SW480 (cell line): ENCODE measurements at regions not wholly inside any gene's neighbourhood (a gene's known extent, or its start where the extent isn't known, plus 50 kb on each side); places are given as distances from the start of the nearest gene placed in this dataset.

ENCODE experiments used
- DNase-seq: peaks from one replicate; pipeline ENCODE4 v3.0.0-alpha.2; 2016; ENCODE audit warnings: low spot score

GRCh38 chr13:34312578-34312977 lies 494.6 kb downstream of the RFC3 start:
- no peak for DNase-seq

DNA sequence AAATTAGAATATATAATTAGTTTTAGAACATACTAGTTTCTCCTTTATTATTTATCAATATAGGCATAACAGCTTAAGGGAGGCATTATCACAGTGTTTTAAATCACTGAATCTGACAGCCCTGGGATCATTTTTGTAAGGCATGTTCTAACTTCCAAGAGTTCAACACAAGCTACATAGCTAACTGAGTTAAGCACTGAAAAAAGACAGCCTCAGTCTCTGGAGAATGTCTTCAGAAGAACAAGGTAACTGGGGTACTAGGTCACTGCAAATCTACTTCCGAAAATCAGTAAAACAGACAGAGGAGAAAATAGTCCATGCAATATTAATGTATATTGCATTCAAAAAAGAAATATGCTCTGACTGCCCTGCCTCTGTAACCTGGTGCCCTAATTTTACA lies 502.1 kb downstream of the RFC3 start:
- no peak for DNase-seq

DNA sequence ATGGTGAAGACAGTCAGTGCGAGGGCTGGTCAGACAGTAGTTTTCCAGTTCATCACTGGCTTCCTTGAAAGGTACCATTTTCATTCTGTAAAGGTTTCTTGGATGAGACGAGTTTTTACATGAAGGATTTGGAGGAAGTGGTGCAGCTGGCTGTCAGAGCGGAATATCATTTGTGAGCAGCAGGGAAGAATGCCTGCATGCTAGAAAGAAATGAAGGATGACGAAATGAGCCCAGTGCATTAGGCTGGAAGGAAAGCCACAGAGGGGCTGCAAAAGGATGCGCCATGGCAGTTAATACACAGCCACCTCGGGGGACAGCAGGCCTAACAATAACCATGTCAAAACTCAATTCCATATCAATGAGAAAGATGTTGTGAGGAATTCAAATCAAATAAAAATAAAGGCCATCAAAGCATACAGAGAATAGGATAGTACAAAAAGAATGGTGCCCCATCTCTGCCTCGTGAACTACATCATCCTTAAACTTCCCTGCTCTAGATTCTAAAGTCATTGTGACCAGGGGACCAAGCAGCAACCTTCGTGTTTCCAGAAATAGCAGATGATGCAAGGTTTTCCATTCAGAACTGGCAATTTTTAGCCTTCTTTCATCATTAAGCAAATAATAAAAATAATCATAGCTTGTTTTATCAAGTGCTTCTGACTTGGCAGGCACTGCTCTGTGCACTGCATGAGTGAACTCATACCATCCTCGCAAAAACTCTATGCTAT lies 504.2 kb downstream of the RFC3 start:
- DNase-seq, result no peak

DNA sequence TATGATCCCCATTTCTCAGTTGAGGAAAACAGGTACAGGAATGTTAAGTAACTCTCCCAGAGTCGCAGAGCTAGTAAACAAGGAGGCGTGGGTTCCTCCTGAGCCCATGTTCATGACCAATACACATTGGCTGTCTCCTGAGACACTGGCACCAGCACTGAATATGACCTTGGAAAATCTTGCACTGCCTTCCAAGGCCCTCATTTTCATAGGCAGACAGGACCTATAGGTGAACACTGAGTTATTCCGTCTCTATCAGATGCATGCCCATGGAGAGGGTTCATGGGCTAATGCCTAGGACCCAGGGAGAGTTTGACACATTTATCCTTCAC lies 504.8 kb downstream of the RFC3 start:
- DNase-seq, result no peak

GRCh38 chr13:34335014-34336007 lies 517.4 kb downstream of the RFC3 start:
- DNase-seq, result no peak

DNA sequence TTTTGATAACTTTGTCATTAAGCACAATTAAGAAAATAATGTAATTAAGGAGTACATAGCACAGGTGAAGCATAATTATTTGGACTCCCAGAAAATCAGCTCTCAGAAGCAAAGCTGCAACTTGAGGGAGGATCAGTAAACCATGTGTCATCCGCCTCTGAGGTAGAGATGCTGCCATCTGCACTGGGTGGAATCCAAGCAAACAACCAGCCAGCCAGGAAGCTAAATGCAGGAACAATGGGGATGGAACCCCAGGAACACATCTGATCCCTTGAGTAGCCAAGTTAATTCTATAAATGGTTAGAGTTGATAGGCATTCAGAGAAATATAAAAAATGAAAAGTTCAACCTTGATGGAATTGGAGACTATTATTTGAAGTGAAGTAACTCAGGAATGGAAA lies 520.2 kb downstream of the RFC3 start:
- no peak for DNase-seq

DNA sequence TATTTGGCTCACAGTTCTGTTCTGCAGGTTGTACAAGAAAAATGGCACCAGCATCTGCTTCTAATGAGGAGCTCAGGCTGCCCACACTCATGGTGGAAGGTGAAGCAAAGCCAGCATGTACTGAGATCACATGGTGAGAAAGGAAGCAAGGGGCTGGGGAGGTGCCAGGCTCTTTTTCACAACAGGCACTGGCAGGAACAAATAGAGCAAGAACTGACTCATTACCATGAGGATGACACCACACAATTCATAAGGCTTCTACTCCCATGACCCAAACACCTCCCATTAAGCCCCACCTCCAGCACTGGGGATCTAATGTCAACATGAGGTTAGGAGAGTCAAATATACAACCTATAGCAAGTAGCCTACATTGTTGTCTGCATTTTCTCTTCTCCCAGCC lies 522.6 kb downstream of the RFC3 start:
- peak; percentile 6 for DNase-seq

DNA sequence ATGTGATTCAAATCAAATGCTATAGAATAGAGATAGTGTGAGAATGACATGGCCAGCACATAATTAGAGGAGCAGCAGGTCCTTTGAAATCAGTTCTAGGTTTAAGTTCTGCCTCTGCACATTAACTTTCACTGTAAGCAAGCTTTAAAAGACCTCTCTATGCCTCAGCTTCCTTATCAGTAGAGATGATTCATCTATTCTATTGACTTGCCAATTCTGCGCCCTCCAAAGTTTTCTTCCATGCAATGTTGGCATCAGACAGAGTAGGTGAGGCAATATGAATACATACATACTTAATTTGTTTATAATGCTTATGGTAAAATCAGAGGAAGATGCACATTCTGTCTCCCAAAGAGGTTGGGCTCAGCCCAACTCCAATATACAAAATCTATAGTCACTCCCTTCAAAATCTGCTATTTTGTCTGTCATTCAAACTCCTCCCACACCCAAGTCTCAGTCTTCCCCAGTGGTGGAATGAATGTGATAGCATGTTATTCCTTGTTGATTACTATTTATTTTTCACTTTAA lies 525.5 kb downstream of the RFC3 start:
- DNase-seq, result no peak

GRCh38 chr13:34344816-34345215 lies 526.9 kb downstream of the RFC3 start:
- no peak for DNase-seq

DNA sequence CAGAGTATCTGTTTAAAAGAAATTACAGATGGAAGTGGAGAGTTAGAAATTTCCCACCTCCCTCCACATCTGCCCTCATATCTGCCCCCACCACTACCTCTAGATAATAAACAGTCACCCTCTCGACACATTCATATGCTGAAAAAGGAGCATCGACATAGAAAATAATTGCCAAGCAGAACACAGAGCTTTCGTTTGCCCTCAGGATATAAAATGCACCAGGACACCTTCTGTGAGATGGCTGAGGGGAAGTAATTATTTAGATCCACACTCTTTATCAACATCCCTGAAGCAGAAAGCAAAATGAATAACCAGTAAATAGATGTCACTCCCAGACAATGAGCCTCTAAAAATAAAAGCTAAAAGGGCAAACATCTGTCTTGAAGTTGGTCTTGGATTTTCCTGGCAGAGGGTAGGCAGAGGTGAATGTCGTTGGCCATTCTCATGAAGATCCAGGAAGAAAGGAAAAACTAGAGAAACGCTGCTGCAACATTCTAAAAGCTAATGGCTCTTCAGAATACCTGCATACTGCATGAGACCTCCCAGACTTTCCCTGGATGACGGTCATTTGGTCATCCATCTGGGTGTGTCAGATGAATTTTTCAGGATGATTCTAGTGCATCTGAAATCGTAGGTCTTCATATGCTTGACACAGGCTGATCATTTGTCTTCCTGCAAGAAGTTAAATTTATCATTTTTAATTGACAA lies 527.5 kb downstream of the RFC3 start:
- no peak for DNase-seq

DNA sequence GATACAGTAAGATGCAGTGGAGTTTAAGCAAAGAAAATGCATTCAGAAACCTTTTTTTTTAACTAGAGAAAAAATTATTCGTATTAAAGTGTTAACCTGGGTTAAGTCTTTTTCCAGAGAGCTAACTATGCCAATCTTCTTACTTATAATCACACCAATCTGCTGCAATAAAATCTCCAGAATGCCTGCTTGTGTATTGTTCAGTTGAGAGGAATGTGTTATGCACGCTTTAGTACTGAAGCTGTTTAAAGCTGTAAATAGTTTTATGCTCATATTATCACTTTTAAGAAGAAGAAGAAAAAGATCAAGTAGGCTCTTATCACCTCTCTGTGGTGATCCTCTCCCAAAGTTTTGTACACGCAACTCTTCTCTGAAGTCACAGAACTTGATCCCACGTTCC lies 528.7 kb downstream of the RFC3 start:
- DNase-seq, result no peak

DNA sequence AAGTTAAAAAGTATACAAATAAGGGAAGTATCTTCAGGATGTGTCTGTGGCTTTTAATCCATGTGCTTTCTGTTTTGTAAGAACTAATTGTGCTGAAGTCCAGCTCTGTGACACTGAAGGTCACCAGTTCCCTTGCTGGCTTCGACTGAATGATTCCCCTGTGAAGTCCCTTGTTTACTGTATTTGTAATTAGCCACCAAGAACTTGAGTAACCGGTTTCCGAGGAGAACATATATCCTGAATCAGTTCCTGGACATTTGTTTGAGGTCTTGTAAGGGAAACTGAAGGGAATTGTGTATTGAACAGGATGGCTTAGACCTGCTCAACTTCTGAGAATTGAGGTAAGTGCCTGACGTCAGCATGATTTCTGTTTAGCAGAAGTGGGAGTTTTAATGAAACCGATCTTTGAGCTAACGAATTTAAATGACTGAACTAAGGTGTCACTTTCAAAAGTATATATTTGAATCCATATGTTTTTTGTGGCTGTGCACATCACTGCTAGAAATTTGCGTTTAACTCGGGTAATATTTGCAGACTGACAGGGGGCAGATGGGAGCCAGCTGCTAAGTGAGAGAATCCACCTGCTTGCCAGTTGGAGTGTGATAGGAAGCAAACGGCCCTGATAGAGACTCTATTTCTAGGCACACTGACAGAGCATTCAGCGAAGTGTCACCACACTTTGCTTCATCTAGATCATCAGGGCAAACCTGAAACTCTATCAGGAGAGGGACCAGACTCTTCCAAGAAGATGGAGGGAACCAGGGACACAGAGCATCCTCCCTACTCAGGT lies 530.0 kb downstream of the RFC3 start:
- no peak for DNase-seq

DNA sequence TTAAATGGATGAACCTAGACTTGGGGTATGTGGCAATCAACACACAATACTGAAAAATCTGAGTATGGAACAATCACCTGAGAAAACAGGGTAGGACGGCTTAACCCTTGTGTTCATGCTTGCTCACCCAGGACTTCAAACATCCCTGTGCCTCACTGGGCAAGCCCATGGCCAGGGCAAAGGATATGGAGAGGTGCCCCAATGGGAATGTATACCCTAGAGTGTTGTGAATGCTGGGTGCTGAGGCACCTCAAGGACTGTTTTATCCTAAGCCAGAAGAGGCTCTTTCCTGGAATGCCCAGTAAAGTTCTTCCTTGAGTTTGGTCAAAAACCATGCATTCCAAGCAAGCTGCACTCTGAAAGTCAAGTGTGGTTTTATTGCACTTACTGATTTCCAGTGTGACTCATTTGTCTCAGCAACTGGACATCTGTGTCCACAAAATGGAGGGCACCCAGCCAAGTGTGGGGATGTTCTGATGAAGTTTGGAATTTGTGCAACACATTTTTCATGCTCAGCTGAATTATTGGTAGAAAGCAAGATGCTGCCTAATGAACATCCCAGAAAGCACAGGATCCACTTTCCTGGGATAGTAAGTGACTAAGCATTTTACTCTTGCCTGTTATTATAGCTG lies 531.3 kb downstream of the RFC3 start:
- no peak for DNase-seq

GRCh38 chr13:34350671-34351070 lies 532.7 kb downstream of the RFC3 start:
- DNase-seq, result no peak

GRCh38 chr13:34351134-34351533 lies 533.2 kb downstream of the RFC3 start:
- no peak for DNase-seq

DNA sequence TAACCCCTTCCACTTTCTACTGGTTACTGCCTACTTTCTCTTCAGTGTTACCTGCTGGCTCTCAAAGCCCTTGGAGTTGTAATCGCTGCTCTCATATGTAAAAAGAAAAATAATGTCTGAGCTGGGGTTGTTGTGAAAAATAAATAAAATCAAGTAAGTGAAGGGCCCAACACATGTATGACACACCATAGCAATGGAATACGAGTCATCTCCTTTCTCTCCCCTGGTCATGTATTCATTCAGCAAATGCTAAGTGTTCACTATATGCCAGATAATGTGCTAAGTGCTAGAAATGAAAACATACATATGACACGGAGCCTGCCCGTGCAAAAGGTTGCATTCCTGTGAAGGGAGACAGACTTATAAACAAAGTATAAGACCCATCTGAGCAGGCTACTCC lies 535.0 kb downstream of the RFC3 start:
- no peak for DNase-seq

DNA sequence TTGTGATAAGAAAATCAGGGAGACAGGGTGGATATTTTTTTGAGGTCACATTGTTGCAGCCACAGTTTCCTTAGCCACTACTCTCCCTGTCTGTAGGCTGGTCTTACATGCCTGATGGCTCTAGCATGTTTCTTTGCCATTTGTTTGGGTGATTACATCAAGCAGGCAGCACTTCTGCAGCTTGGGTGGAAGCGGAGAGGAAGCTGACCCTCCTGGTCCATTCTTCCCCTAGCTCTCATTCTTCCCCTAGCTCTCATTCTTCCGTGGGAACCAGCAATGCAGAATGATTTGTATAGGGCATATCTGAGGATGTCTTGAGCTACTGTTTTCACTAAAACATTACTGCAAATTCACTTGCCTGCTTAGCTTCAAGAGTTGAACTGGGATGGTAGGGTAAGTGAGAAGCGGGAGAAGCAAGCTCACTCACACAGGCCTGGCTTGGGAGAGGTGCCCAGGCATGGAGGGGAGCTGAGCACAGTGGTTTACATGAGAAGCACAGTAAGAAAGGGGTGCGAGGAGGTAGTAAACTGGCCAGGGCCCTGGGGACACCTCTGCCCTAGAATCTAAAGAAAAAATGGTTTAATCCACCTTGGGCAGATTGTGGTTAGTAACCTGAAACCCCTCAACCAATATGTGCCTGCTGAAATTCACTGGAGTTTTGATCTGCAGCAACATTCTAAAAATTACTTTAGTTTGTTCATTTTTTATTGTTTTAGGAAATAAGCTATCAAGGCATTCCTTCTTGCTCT lies 538.9 kb downstream of the RFC3 start:
- DNase-seq, result no peak

DNA sequence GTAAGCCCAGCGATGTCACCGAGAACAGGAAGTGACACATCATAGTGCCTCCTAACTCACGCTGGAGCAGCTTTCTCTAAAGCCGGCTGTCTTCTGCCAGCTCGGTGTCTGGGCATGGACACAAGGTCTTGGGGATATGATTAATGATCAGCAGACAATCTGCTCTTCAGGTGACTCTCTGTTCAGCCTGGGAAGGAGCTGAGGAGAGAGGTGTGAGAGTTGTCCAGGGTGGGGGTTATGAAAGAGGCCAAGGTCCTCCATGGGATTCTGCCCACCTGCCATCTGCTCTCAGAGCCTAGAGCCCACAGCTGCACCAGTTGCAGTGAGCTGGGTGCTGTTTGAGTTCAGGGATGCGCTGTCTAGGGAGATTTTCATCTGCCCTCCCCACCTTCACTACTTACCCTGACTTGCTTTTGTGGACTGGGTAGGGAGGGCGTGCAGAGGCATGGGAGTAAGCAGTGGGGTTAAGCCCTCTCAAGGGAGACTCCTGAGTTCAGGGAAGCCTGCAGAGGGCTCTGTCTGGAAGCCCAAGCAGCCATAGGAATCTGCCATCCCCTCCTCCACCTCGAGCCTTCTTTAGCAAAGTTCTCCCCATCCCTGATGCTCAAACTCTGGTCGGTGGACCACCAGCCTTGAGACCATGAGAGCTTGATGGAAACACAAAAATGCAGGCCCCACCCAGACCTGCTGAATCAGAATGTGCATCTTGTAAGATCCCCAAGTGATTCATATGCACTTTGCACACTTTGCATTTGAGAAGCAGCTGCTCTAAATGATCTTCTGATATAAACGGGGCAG lies 539.7 kb downstream of the RFC3 start:
- DNase-seq, result peak; percentile 26

DNA sequence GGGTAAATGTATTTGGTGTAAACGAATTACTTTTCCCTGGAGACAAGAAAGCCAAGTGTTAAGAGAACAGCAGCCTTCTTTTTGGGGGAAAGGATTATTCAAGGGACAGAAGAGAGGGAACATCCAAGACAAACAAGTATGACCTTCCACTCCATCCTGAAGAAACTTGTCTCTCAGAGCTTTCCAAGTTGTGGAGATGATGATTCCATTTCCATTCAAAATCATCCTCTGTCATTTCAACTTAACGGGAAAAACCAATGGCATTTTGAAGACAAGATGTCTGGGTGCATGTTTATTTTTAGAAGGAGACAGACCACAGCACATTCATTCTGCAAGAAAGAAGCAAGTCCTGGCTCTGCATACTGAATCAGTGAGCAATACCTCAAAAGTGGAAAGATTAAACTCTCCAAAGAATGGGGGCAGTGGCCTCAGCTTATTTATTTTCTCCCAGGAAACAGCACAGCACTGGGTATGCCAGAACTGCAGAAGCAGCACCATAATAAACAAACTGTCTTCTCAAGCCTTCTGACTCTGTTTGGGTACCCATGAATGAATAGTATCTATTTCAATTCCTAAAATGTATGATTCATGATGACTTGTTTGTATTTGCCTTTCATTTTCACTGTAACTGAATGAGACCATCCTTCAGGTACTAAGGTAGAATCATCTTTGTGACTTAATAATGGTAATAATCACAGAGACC lies 541.0 kb downstream of the RFC3 start:
- no peak for DNase-seq
